H1 (cell line): ENCODE measurements at regions not wholly inside any gene's neighbourhood (a gene's known extent, or its start where the extent isn't known, plus 50 kb on each side); places are given as distances from the start of the nearest gene placed in this dataset.

Source experiments
- CTCF ChIA-PET: fragments of 300-600 bp; sonication (Branson Sonifier 250); formaldehyde crosslinking; loops from one replicate; lab custom pipeline; 2021; ENCODE audit not compliant: partially characterized antibody; lab: Charles Lee
- POLR2A ChIA-PET: fragments of 300-600 bp; sonication (Branson Sonifier 250); formaldehyde crosslinking; loops from one replicate; lab custom pipeline; 2021; ENCODE audit warnings: inconsistent platforms; ENCODE audit not compliant: partially characterized antibody; lab: Charles Lee
- DNase-seq, 2 experiments: peaks; one replicate each; pipeline versions ENCODE4 v3.0.0 to v3.0.0-alpha.2; 2010 to 2022; ENCODE audit warnings: low spot score in 2 of 2, low read depth in 1 of 2, mixed read lengths in 1 of 2
- FAIRE-seq: peaks from 2 replicates; lab custom pipeline; 2011; peaks lifted over from hg19 to GRCh38; lab: Jason Lieb, UNC
- H2AFZ ChIP-seq: 2 replicates; pipeline ENCODE4 v1.8.1; 2012; ENCODE audit warnings: low read length, inconsistent platforms
- H2AK5ac ChIP-seq: 2 replicates; pipeline ENCODE4 v1.6.1; 2013; ENCODE audit warnings: low read depth, low read length
- H2BK120ac ChIP-seq: replicated peaks from 2 replicates; pipeline ENCODE3; 2013; ENCODE audit warnings: low read depth, low read length, inconsistent platforms
- H2BK12ac ChIP-seq: 2 replicates; pipeline ENCODE4 v1.6.1; 2013; ENCODE audit warnings: low read depth, low read length
- H2BK15ac ChIP-seq: 2 replicates; pipeline ENCODE4 v1.6.1; 2013; ENCODE audit warnings: low read length
- H2BK20ac ChIP-seq: 2 replicates; pipeline ENCODE4 v1.6.1; 2013; ENCODE audit warnings: low read length
- H2BK5ac ChIP-seq: 2 replicates; pipeline ENCODE4 v1.6.1; 2013; ENCODE audit warnings: low read depth, low read length
- H3K14ac ChIP-seq: 2 replicates; pipeline ENCODE4 v1.6.1; 2013; ENCODE audit warnings: inconsistent platforms; ENCODE audit not compliant: insufficient read length
- H3K18ac ChIP-seq: 2 replicates; pipeline ENCODE4 v1.6.1; 2013; ENCODE audit warnings: low read length; ENCODE audit errors: extremely low read depth
- H3K23ac ChIP-seq: 2 replicates; pipeline ENCODE4 v1.6.1; 2013; ENCODE audit warnings: inconsistent platforms; ENCODE audit not compliant: insufficient read length
- H3K23me2 ChIP-seq: 2 replicates; pipeline ENCODE4 v1.6.1; 2013; ENCODE audit warnings: low read depth, low read length
- H3K27ac ChIP-seq: 2 replicates; pipeline ENCODE4 v1.6.1; 2011; ENCODE audit warnings: low read depth, low read length, inconsistent platforms
- H3K27me3 ChIP-seq, 4 experiments: replicated peaks in 1 of 4; 1 replicate in 1 of 4; 2 replicates in 3 of 4; pipeline versions ENCODE4 v1.6.1 to v1.8.1; 2011 to 2013; ENCODE audit warnings: low read length in 3 of 4, mild to moderate bottlenecking in 3 of 4, inconsistent platforms in 2 of 4, mixed read lengths in 2 of 4, moderate library complexity in 1 of 4; ENCODE audit not compliant: control insufficient read depth in 3 of 4, insufficient read depth in 3 of 4; ENCODE audit errors: extremely low read depth in 1 of 4
- H3K36me3 ChIP-seq, 4 experiments: 2 replicates each; pipeline versions ENCODE4 v1.6.1 to v1.8.1; 2011 to 2013; ENCODE audit warnings: mild to moderate bottlenecking in 4 of 4, low read length in 3 of 4, moderate library complexity in 2 of 4, control low read depth in 1 of 4, inconsistent platforms in 1 of 4; ENCODE audit not compliant: insufficient read depth in 4 of 4, control insufficient read depth in 2 of 4
- H3K4ac ChIP-seq: replicated peaks from 2 replicates; pipeline ENCODE3; 2013; ENCODE audit warnings: low read length, low read depth, mixed read lengths, inconsistent platforms; ENCODE audit not compliant: insufficient read length
- H3K4me1 ChIP-seq, 4 experiments: replicated peaks in 1 of 4; 1 replicate in 1 of 4; 2 replicates in 3 of 4; pipeline versions ENCODE4 v1.6.1 to v1.8.1; 2011 to 2013; ENCODE audit warnings: low read length in 3 of 4, inconsistent platforms in 2 of 4, mixed read lengths in 1 of 4; ENCODE audit not compliant: insufficient read depth in 4 of 4, control insufficient read depth in 3 of 4
- H3K4me2 ChIP-seq, 2 experiments: 2 replicates each; pipeline versions ENCODE4 v1.6.1 to v1.8.1; 2011 to 2013; ENCODE audit warnings: low read depth in 2 of 2, low read length in 2 of 2, control low read depth in 1 of 2, inconsistent platforms in 1 of 2, mild to moderate bottlenecking in 1 of 2; ENCODE audit not compliant: insufficient read depth in 1 of 2
- H3K4me3 ChIP-seq, 4 experiments: fragments of 200-600, 300-600 bp in 1 of 4; sonication (generic), shearing (Covaris generic), sonication (Bioruptor Twin) in 1 of 4; 2 replicates each; pipeline versions ENCODE4 v1.5.1 to v1.8.1; 2011 to 2016; ENCODE audit warnings: low read length in 4 of 4, low read depth in 3 of 4, control low read depth in 2 of 4, inconsistent platforms in 2 of 4, mild to moderate bottlenecking in 2 of 4, mixed read lengths in 1 of 4, moderate library complexity in 1 of 4; ENCODE audit not compliant: insufficient read depth in 2 of 4; ENCODE audit errors: extremely low read depth in 1 of 4
- H3K56ac ChIP-seq: replicated peaks from 2 replicates; pipeline ENCODE3; 2013; ENCODE audit warnings: low read depth, mild to moderate bottlenecking, mixed read lengths, low read length, inconsistent platforms; ENCODE audit not compliant: insufficient read length
- H3K79me1 ChIP-seq: 2 replicates; pipeline ENCODE4 v1.6.1; 2013; ENCODE audit warnings: low read depth, low read length, control low read depth
- H3K79me2 ChIP-seq, 2 experiments: 2 replicates each; pipeline versions ENCODE4 v1.6.1 to v1.8.1; 2012 to 2013; ENCODE audit warnings: low read length in 2 of 2, mild to moderate bottlenecking in 2 of 2, inconsistent platforms in 1 of 2; ENCODE audit not compliant: insufficient read depth in 2 of 2, control insufficient read depth in 1 of 2
- H3K9ac ChIP-seq, 4 experiments: replicated peaks in 1 of 4; 1 replicate in 1 of 4; 2 replicates in 3 of 4; pipeline versions ENCODE4 v1.6.1 to v1.8.1; 2011 to 2013; ENCODE audit warnings: low read depth in 3 of 4, low read length in 3 of 4, control low read depth in 2 of 4, mild to moderate bottlenecking in 2 of 4, moderate library complexity in 2 of 4, inconsistent platforms in 1 of 4; ENCODE audit errors: extremely low read depth in 1 of 4
- H3K9me3 ChIP-seq, 2 experiments: 2 replicates each; pipeline versions ENCODE4 v1.6.1 to v1.8.1; 2012 to 2013; ENCODE audit warnings: mild to moderate bottlenecking in 2 of 2, moderate library complexity in 2 of 2, control low read depth in 1 of 2, inconsistent platforms in 1 of 2, low read depth in 1 of 2, low read length in 1 of 2, mixed read lengths in 1 of 2; ENCODE audit not compliant: insufficient read depth in 2 of 2
- H4K20me1 ChIP-seq, 2 experiments: replicated peaks in 1 of 2; 2 replicates each; pipeline versions ENCODE3 to v1.8.1; 2011 to 2013; ENCODE audit warnings: inconsistent platforms in 2 of 2, low read length in 2 of 2, mild to moderate bottlenecking in 1 of 2; ENCODE audit not compliant: insufficient read depth in 2 of 2, control insufficient read depth in 1 of 2
- H4K5ac ChIP-seq: 2 replicates; pipeline ENCODE4 v1.6.1; 2013; ENCODE audit warnings: low read length, low read depth, mixed read lengths, inconsistent platforms; ENCODE audit not compliant: insufficient read length
- H4K8ac ChIP-seq: 2 replicates; pipeline ENCODE4 v1.8.0; 2013; ENCODE audit warnings: mild to moderate bottlenecking, moderate library complexity, low read length, inconsistent platforms; ENCODE audit not compliant: insufficient read depth; ENCODE audit errors: extremely low read depth
- H4K91ac ChIP-seq: replicated peaks from 2 replicates; pipeline ENCODE3; 2013; ENCODE audit warnings: low read length, mixed read lengths, inconsistent platforms; ENCODE audit not compliant: insufficient read length
- BRCA1 ChIP-seq: IDR thresholded peaks from 2 replicates; pipeline ENCODE4 v1.6.1; 2012; ENCODE audit warnings: low read depth, low read length, improper control_type of control experiment
- CTBP2 ChIP-seq: IDR thresholded peaks from 2 replicates; pipeline ENCODE4 v1.7.0; 2011; ENCODE audit warnings: borderline replicate concordance, mild to moderate bottlenecking, moderate library complexity, mixed read lengths, low read length; ENCODE audit not compliant: insufficient read depth, insufficient read length
- EGR1 ChIP-seq: IDR thresholded peaks from 2 replicates; pipeline ENCODE4 v1.6.1; 2011; ENCODE audit warnings: low read depth, low read length, borderline replicate concordance
- WGBS, 2 experiments: shearing (Covaris generic) in 1 of 2; methylation state at CpG; one replicate each; pipeline versions ENCODE4 v1.1.6 to v1.1.7; 2013 to 2015; ENCODE audit warnings: low lambda C conversion rate in 2 of 2, mixed read lengths in 2 of 2, inconsistent platforms in 1 of 2, low coverage in 1 of 2, missing lambda C conversion rate in 1 of 2; ENCODE audit not compliant: insufficient replicate concordance in 2 of 2, insufficient coverage in 1 of 2, insufficient read length in 1 of 2; ENCODE audit errors: extremely low coverage in 1 of 2, missing lambda C conversion rate in 1 of 2; 5-methylcytosine and 5-hydroxymethylcytosine counted together

DNA sequence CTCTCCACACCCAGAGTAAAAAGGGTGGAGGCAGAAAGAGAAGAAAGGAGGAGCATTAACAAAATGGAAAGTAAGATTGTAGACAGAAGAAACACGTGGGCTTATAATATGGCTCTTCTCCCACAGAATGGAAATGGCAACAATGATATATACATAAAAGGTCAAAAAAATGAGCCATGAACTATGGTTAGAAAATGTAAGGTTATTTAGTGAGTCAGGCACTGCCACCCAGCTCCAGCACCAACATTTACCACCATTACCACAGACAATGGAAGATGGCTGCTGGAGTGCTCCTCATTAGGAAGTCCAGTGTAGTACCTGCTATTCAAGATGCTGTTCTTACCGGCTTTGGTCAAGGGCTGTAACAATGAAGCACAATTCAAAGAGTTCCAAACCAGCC lies 258.0 kb downstream of the ZEB2 start:
- no peak overlapping the region for H2AFZ ChIP-seq
- H3K18ac ChIP-seq: no peak overlapping the region
- H3K23me2 ChIP-seq: peaks cover 3% of the 10 kb centered on the region; the same call in 1 of the 2 replicates
- H3K36me3 ChIP-seq: no peaks in the 10 kb centered on the region; a peak in 1 of 8 replicates
- no peak overlapping the region for H4K91ac ChIP-seq
- CTCF ChIA-PET: no interaction called here
- H3K56ac ChIP-seq: no peak overlapping the region
- H3K14ac ChIP-seq: no peak overlapping the region
- no peak overlapping the region for H2BK15ac ChIP-seq
- H3K27ac ChIP-seq: no peak overlapping the region
- no peak overlapping the region for H2AK5ac ChIP-seq
- no peaks in the 10 kb centered on the region for H3K79me2 ChIP-seq
- H3K27me3 ChIP-seq: no peaks in the 10 kb centered on the region
- no peak overlapping the region for H4K8ac ChIP-seq
- H3K4me3 ChIP-seq: no peak overlapping the region
- no peak overlapping the region for H2BK5ac ChIP-seq
- FAIRE-seq (no peak), DNase-seq (no peak)
- 0 out of 4 replicates have a peak, but pooled peaks cover 0 to 6% of the 10 kb centered on the region in 2 experiments for H3K9me3 ChIP-seq
- no peak overlapping the region for H2BK20ac ChIP-seq
- H3K79me1 ChIP-seq: no peaks in the 10 kb centered on the region
- no peaks in the 10 kb centered on the region for H4K20me1 ChIP-seq
- 95% methylated on average over 2 of the region's 2 CpGs; no CpG with 5 or more reads in 1 of the 2 experiments for WGBS, 2 experiments
- no peak overlapping the region for H2BK120ac ChIP-seq
- no peak overlapping the region for H4K5ac ChIP-seq
- H3K4ac ChIP-seq: no peak overlapping the region
- TF ChIP-seq EGR1 (no peak), CTBP2 (no peak), BRCA1 (no peak)
- no peaks in the 10 kb centered on the region; a peak in 1 of 7 replicates for H3K4me1 ChIP-seq
- no peak overlapping the region for H3K23ac ChIP-seq
- no peak overlapping the region for H3K9ac ChIP-seq
- 0 out of 2 replicates have a peak overlapping the region, but pooled peaks have one; percentile 2 for H2BK12ac ChIP-seq
- no peak overlapping the region for H3K4me2 ChIP-seq
- POLR2A ChIA-PET: no interaction called here
